ENCODE measurements at regions not wholly inside any gene's neighbourhood (a gene's known extent, or its start where the extent isn't known, plus 50 kb on each side); places are given as distances from the start of the nearest gene placed in this dataset.

DNA sequence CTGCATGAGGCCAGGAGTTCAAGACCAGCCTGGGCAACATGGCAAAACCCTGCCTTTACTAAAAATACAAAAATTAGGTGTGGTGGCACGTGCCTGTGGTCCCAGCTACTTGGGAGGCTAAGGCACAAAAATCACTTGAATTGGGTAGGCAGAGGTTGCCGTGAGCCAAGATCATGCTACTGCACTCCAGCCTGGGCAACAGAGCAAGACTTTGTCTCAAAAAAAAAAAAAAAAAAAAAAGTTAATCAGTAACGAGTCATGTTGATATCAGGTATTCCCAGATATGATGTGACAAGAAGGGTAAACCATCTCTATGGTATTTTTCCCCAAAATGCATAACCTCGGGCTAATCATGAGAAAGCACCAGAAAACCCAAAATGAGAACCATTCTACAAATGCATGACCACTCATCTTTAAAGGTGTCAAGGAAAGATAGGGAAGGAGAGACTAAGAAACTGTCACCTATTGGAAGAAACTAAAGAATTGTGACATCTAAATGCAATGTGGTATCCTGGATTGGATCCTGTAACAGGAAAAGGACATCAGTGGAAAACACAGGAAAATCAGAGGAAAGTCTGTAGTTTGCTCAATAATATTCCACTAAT, 66.5 kb upstream of the MAP4 start:
- Histone ChIP-seq H2AK5ac (ENCODE audit: low read depth, low read length) (no peak overlapping the region), H2BK20ac (ENCODE audit: low read depth, low read length) (no peak overlapping the region), H3K9me1 (ENCODE audit: insufficient read depth, low read length) (peaks cover 15% of the 10 kb centered on the region), H3K56ac (ENCODE audit: extremely low read depth, insufficient read depth, low read length) (no peak overlapping the region), H3K4me1 (ENCODE audit: control insufficient read depth, insufficient read depth, low read length) (peaks cover 8% of the 10 kb centered on the region), H4K5ac (ENCODE audit: low read depth, low read length) (no peak overlapping the region), H3K9me3 (ENCODE audit: control insufficient read depth, insufficient read depth, low read length) (no peaks in the 10 kb centered on the region), H3K18ac (ENCODE audit: low read depth, low read length) (no peak overlapping the region), H2AFZ (replicated peaks; ENCODE audit: low read length, poor library complexity) (no peak overlapping the region), H3K79me1 (ENCODE audit: low read depth in 1 of 2, low read length in 2 of 2) (peaks cover 0 to 58% of the 10 kb centered on the region in 2 experiments; a peak in 2 of 4 replicates), H3K14ac (replicated peaks; ENCODE audit: low read depth, low read length) (no peak overlapping the region), H3K23ac (ENCODE audit: low read depth, low read length) (no peak overlapping the region), H2BK5ac (ENCODE audit: low read depth, low read length, poor library complexity, severe bottlenecking) (no peak overlapping the region), H3K4me2 (ENCODE audit: low read depth, low read length) (no peak overlapping the region), H2BK120ac (ENCODE audit: low read depth, low read length) (no peak overlapping the region), H3K27ac (ENCODE audit: insufficient read depth, low read length) (peak overlapping the region; percentile 33; the same call in 1 of the 2 replicates), H3K27me3 (ENCODE audit: control insufficient read depth, insufficient read depth, low read length) (no peaks in the 10 kb centered on the region), H3K36me3 (ENCODE audit: control insufficient read depth, insufficient read depth, low read length) (peaks cover 9% of the 10 kb centered on the region), H4K20me1 (ENCODE audit: insufficient read depth, low read length) (peaks cover 95% of the 10 kb centered on the region), H2AK9ac (replicated peaks; ENCODE audit: low read depth, low read length, poor library complexity) (no peak overlapping the region), H4K91ac (ENCODE audit: insufficient read depth, low read depth, low read length) (no peak overlapping the region), H3K9ac (ENCODE audit: low read depth, low read length) (no peak overlapping the region), H2BK15ac (ENCODE audit: low read depth, low read length) (no peak overlapping the region), H3K4ac (ENCODE audit: low read depth, low read length) (no peak overlapping the region), H4K8ac (ENCODE audit: low read depth in 2 of 2, low read length in 2 of 2) (no peak overlapping the region), H3K4me3 (ENCODE audit: insufficient read depth, low read depth, low read length) (no peak overlapping the region)
- ATAC-seq (ENCODE audit: low read depth) (no peak), DNase-seq (no peak)
- ChIA-PET CTCF (interaction anchor here (0.7 kb wide), 1 partner anchor 50 kb away, joined by 9 read pairs; no protein-coding TSS in a partner anchor), POLR2A (ENCODE audit: unreplicated experiment) (no interaction called here)
- no CpG with 5 or more reads among the region's 4 CpGs for WGBS, 2 experiments (ENCODE audit: extremely low coverage in 2 of 2, insufficient read length in 1 of 2)
- intact Hi-C loops (cut with micrococcal nuclease): no loop called here
- dilution Hi-C loops (cut with HindIII; ENCODE audit: low sequenced_read_pairs, unreplicated experiment): no loop called here
- TF ChIP-seq SMC3 (IDR thresholded peaks at IDR 0.05; ENCODE audit: low read depth, low read length) (no peak), RAD21 (IDR thresholded peaks at IDR 0.05; ENCODE audit: low read length) (no peak), BHLHE40 (IDR thresholded peaks at IDR 0.05; ENCODE audit: low read depth, low read length) (no peak), MAZ (IDR thresholded peaks at IDR 0.05; ENCODE audit: borderline replicate concordance, low read depth, low read length) (no peak), RCOR1 (IDR thresholded peaks at IDR 0.05; ENCODE audit: insufficient replicate concordance, low read length) (no peak), NFE2L2 (IDR thresholded peaks at IDR 0.05; ENCODE audit: low read depth, low read length) (no peak), MXI1 (IDR thresholded peaks at IDR 0.05; ENCODE audit: borderline replicate concordance, low read depth, low read length) (no peak), RFX5 (IDR thresholded peaks at IDR 0.05; ENCODE audit: low read depth, low read length) (no peak), MAFK (IDR thresholded peaks at IDR 0.05; ENCODE audit: low read depth, low read length) (no peak), CHD1 (IDR thresholded peaks at IDR 0.05; ENCODE audit: low read depth, low read length) (no peak), FOS (IDR thresholded peaks at IDR 0.05; ENCODE audit: low read depth, low read length) (no peak), CEBPB (IDR thresholded peaks at IDR 0.05; ENCODE audit: low read depth, low read length) (no peak), POLR2A (IDR thresholded peaks at IDR 0.05; ENCODE audit: low read depth, low read length) (no peak)
- TF ChIP-seq, protein P1, sequence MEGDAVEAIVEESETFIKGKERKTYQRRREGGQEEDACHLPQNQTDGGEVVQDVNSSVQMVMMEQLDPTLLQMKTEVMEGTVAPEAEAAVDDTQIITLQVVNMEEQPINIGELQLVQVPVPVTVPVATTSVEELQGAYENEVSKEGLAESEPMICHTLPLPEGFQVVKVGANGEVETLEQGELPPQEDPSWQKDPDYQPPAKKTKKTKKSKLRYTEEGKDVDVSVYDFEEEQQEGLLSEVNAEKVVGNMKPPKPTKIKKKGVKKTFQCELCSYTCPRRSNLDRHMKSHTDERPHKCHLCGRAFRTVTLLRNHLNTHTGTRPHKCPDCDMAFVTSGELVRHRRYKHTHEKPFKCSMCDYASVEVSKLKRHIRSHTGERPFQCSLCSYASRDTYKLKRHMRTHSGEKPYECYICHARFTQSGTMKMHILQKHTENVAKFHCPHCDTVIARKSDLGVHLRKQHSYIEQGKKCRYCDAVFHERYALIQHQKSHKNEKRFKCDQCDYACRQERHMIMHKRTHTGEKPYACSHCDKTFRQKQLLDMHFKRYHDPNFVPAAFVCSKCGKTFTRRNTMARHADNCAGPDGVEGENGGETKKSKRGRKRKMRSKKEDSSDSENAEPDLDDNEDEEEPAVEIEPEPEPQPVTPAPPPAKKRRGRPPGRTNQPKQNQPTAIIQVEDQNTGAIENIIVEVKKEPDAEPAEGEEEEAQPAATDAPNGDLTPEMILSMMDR (conservative IDR thresholded peaks at IDR 0.05; ENCODE audit: low read depth, low read length): no peak
- TF ChIP-seq, protein P2, sequence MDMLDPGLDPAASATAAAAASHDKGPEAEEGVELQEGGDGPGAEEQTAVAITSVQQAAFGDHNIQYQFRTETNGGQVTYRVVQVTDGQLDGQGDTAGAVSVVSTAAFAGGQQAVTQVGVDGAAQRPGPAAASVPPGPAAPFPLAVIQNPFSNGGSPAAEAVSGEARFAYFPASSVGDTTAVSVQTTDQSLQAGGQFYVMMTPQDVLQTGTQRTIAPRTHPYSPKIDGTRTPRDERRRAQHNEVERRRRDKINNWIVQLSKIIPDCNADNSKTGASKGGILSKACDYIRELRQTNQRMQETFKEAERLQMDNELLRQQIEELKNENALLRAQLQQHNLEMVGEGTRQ (IDR thresholded peaks at IDR 0.05; ENCODE audit: low read depth, low read length): no peak
- TF ChIP-seq, protein P3, sequence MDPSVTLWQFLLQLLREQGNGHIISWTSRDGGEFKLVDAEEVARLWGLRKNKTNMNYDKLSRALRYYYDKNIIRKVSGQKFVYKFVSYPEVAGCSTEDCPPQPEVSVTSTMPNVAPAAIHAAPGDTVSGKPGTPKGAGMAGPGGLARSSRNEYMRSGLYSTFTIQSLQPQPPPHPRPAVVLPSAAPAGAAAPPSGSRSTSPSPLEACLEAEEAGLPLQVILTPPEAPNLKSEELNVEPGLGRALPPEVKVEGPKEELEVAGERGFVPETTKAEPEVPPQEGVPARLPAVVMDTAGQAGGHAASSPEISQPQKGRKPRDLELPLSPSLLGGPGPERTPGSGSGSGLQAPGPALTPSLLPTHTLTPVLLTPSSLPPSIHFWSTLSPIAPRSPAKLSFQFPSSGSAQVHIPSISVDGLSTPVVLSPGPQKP (IDR thresholded peaks at IDR 0.05; ENCODE audit: borderline replicate concordance, low read depth, low read length): no peak
- in situ Hi-C loops (cut with MboI; ENCODE audit: low sequenced_read_pairs): no loop called here
- BruUV-seq (replicated peaks): no TSS peak

All from IMR-90 (cell line).